HG02610 (cell line): ENCODE measurements at regions not wholly inside any gene's neighbourhood (a gene's known extent, or its start where the extent isn't known, plus 50 kb on each side); places are given as distances from the start of the nearest gene placed in this dataset.

ENCODE experiments used
- ATAC-seq: cut with Tn5 transposase; IDR thresholded peaks from one replicate; pipeline ENCODE4 v1.9.1; 2021; ENCODE audit warnings: mild to moderate bottlenecking, moderate library complexity; ENCODE audit not compliant: unreplicated experiment

DNA sequence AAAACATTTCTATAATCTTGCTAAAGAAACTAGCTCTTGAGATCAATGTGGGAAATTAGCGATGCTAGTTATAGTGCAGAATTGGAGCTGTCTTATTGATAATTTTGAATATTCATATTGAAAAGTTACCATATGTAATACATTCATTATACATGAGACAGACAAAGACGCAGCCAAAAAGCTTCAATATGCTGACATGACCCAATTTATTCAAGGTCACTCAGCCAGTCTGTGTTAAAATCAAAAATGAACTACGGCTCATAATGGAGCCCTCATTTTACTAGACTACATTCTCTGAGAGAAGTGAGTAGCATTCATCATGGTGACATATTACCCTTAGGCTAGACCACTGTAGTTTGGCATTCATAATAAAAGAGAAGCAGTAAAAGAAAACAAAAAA lies 107.3 kb upstream of the GABRG2 start:
- ATAC-seq, result no peak

- ATAC-seq, result peak; percentile 61
Measured at GRCh38 chr5:161966564-161966963, 101.0 kb upstream of the GABRG2 start.

GRCh38 chr5:161975350-161975749 lies 92.2 kb upstream of the GABRG2 start:
- ATAC-seq, result no peak

DNA sequence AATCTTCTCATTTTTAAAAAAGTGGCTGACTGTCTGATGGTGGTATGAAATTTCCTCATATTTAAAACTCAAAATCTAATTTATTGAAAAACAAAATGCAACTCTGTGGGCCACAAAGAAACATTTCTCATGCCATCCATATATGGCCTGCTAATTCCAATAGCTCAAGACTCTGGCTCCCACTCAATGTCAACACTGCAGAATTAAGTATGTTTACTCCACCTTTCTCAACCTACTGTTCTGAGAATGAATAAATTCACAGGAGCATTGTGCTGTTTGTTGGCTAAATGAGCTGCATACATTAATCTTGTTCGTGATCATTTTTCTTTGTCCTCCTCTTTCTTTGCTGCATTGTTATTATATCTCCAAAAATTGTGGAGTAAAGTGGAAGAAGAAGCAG lies 79.5 kb upstream of the GABRG2 start:
- ATAC-seq, result no peak
